AG04449 (cell line): ENCODE measurements at regions not wholly inside any gene's neighbourhood (a gene's known extent, or its start where the extent isn't known, plus 50 kb on each side); places are given as distances from the start of the nearest gene placed in this dataset.
"Not testable (repeated sequence)": the region's sequence is repeated elsewhere in the genome, so short reads cannot be mapped to it uniquely, and the experiment has no call there.

Experiments used
- CTCF ChIA-PET: fragments of 350-600 bp; formaldehyde crosslinking; extraction: SDS; loops from one replicate; lab custom pipeline; 2021; ENCODE audit warnings: antibody characterized with exemption; lab: Yijun Ruan, JAX
- POLR2A ChIA-PET: fragments of 400-600, 350-600 bp; formaldehyde crosslinking; extraction: SDS; loops from one replicate; lab custom pipeline; 2020; ENCODE audit warnings: antibody characterized with exemption, inconsistent platforms; lab: Yijun Ruan, JAX
- DNase-seq: peaks from one replicate; pipeline ENCODE4 v3.0.0-alpha.2; 2010; ENCODE audit warnings: low read depth, low spot score
- H3K4me3 ChIP-seq: 2 replicates; pipeline ENCODE4 v1.5.1; 2011; ENCODE audit warnings: low read depth, mild to moderate bottlenecking, control low read depth, low read length
- CTCF ChIP-seq: IDR thresholded peaks from one replicate; pipeline ENCODE4 v1.5.1; 2011; ENCODE audit warnings: mild to moderate bottlenecking, moderate library complexity, low read length, control low read depth, inconsistent platforms; ENCODE audit not compliant: insufficient read depth; ENCODE audit errors: missing control alignments

GRCh38 chr17:5913641-5914040, 156.5 kb upstream of the WSCD1 start:
- TF ChIP-seq CTCF, result no peak
- H3K4me3 ChIP-seq, result no peak overlapping the region
- ChIA-PET CTCF (no interaction called here), POLR2A (no interaction called here)
- DNase-seq, result no peak

- TF ChIP-seq CTCF, result no peak
- H3K4me3 ChIP-seq, result no peak overlapping the region
- DNase-seq, result no peak
- ChIA-PET CTCF (no interaction called here), POLR2A (no interaction called here)
These were observed 154.8 kb upstream of the WSCD1 start for GRCh38 chr17:5915337-5915736.

GRCh38 chr17:5919089-5919488, 151.1 kb upstream of the WSCD1 start:
- no peak overlapping the region for H3K4me3 ChIP-seq
- ChIA-PET CTCF (no interaction called here), POLR2A (no interaction called here)
- no peak for DNase-seq
- no peak for TF ChIP-seq CTCF

GRCh38 chr17:5921512-5922282, 148.5 kb upstream of the WSCD1 start:
- DNase-seq, result no peak

GRCh38 chr17:5922476-5922875, 147.7 kb upstream of the WSCD1 start:
- ChIA-PET CTCF (no interaction called here), POLR2A (no interaction called here)
- no peak overlapping the region for H3K4me3 ChIP-seq
- no peak for DNase-seq
- no peak for TF ChIP-seq CTCF

More at GRCh38 chr17:5921512-5922282, 148.5 kb upstream of the WSCD1 start:
- H3K4me3 ChIP-seq, result no peak overlapping the region
- ChIA-PET POLR2A (no interaction called here), CTCF (no interaction called here)
- TF ChIP-seq CTCF, result no peak

GRCh38 chr17:5929721-5930120, 140.5 kb upstream of the WSCD1 start:
- H3K4me3 ChIP-seq, result no peak overlapping the region
- ChIA-PET CTCF (no interaction called here), POLR2A (no interaction called here)
- TF ChIP-seq CTCF, result no peak
- no peak for DNase-seq

GRCh38 chr17:5930555-5930954, 139.6 kb upstream of the WSCD1 start:
- H3K4me3 ChIP-seq, POLR2A ChIA-PET, CTCF ChIA-PET, DNase-seq: not testable (repeated sequence)
